ENCODE measurements at regions not wholly inside any gene's neighbourhood (a gene's known extent, or its start where the extent isn't known, plus 50 kb on each side); places are given as distances from the start of the nearest gene placed in this dataset.

- no CpG with 5 or more reads among the region's 2 CpGs for WGBS (ENCODE audit: extremely low coverage, insufficient read length, low lambda C conversion rate)
- no peak overlapping the region for H4K8ac ChIP-seq (replicated peaks; ENCODE audit: insufficient read length, low read depth, low read length)
- H4K91ac ChIP-seq (ENCODE audit: insufficient read length, low read depth, low read length), result no peak overlapping the region
- H2AK5ac ChIP-seq (ENCODE audit: insufficient read length, low read length), result no peak overlapping the region
- Mint-ChIP-seq H3K36me3 (ENCODE audit: insufficient read depth in 1 of 3, low read depth in 3 of 3) (peaks cover 0 to 5% (median 0%) of the 10 kb centered on the region in 3 experiments; a peak in 3 of 7 replicates), H3K27ac (no peak overlapping the region; a peak in 1 of 7 replicates), H3K4me1 (peaks cover 3 to 6% of the 10 kb centered on the region in 2 experiments; a peak in 3 of 4 replicates), H3K4me3 (no peak overlapping the region), H3K27me3 (ENCODE audit: low read depth) (no peaks in the 10 kb centered on the region), H3K9me3 (peaks cover 5 to 6% of the 10 kb centered on the region in 2 experiments; a peak in 4 of 5 replicates)
- no peaks in the 10 kb centered on the region for H3K79me2 ChIP-seq (ENCODE audit: insufficient read depth, low read length)
- no peaks in the 10 kb centered on the region for H3K4me1 ChIP-seq (ENCODE audit: insufficient read depth, low read length)
- no peaks in the 10 kb centered on the region for H4K20me1 ChIP-seq (ENCODE audit: control insufficient read depth, insufficient read depth, insufficient read length)
- H3K4ac ChIP-seq (ENCODE audit: low read depth, low read length), result no peak overlapping the region
- no peak overlapping the region for H3K14ac ChIP-seq (ENCODE audit: insufficient read depth, low read length)
- H3K23me2 ChIP-seq (ENCODE audit: insufficient read length, low read depth, low read length, poor library complexity, severe bottlenecking), result no peaks in the 10 kb centered on the region
- H2BK5ac ChIP-seq (ENCODE audit: insufficient read length, low read length), result no peak overlapping the region
- no peaks in the 10 kb centered on the region for H3K27me3 ChIP-seq (ENCODE audit: insufficient read depth, low read length)
- no peak for TF ChIP-seq CTCF (conservative IDR thresholded peaks at IDR 0.05)
- H3K9me3 ChIP-seq (ENCODE audit: control insufficient read depth, low read depth, low read length), result no peaks in the 10 kb centered on the region
- H2BK12ac ChIP-seq (ENCODE audit: insufficient read length, low read depth, low read length), result no peak overlapping the region
- H3K9ac ChIP-seq (ENCODE audit: extremely low read depth, insufficient read length, low read length), result no peak overlapping the region
- no peak overlapping the region for H3K27ac ChIP-seq (ENCODE audit: insufficient read length, low read depth, low read length)
- no peaks in the 10 kb centered on the region for H3K79me1 ChIP-seq (ENCODE audit: insufficient read depth, low read depth, low read length, poor library complexity, severe bottlenecking)
- no peak overlapping the region for H4K5ac ChIP-seq (ENCODE audit: insufficient read length, low read depth, low read length)
- H3K4me2 ChIP-seq (ENCODE audit: insufficient read depth, insufficient read length, low read length), result no peak overlapping the region
- H3K23ac ChIP-seq (ENCODE audit: insufficient read length, low read depth, low read length), result no peak overlapping the region
- H3K56ac ChIP-seq (ENCODE audit: insufficient read length, low read depth, low read length), result no peak overlapping the region
- DNase-seq, result no peak
- no peak overlapping the region for H2BK120ac ChIP-seq (ENCODE audit: low read depth, low read length, poor library complexity, severe bottlenecking)
- H3T11ph ChIP-seq (ENCODE audit: low read length), result no peak overlapping the region
- no peak overlapping the region for H2BK15ac ChIP-seq (ENCODE audit: low read depth, low read length)
- H3K18ac ChIP-seq (ENCODE audit: insufficient read length, low read depth, low read length), result no peak overlapping the region
- no peak overlapping the region for H2BK20ac ChIP-seq (ENCODE audit: low read depth, low read length, poor library complexity, severe bottlenecking)
- no peak overlapping the region for H2AFZ ChIP-seq (ENCODE audit: low read length)
These were observed 744.7 kb downstream of the DTWD2 start for GRCh38 chr5:118243613-118244012.
